D721Med (cell line): ENCODE measurements at regions not wholly inside any gene's neighbourhood (a gene's known extent, or its start where the extent isn't known, plus 50 kb on each side); places are given as distances from the start of the nearest gene placed in this dataset.

Experiments
- DNase-seq: peaks from one replicate; pipeline ENCODE4 v3.0.0; 2011; ENCODE audit warnings: low spot score; ENCODE audit not compliant: insufficient read length
- FAIRE-seq: peaks from 2 replicates; lab custom pipeline; 2011; peaks lifted over from hg19 to GRCh38; lab: Jason Lieb, UNC
- TF ChIP-seq, protein P1 (sequence below): IDR thresholded peaks from 2 replicates; pipeline ENCODE4 v1.5.1; 2012; ENCODE audit warnings: mild to moderate bottlenecking, control low read depth; ENCODE audit not compliant: insufficient read depth; ENCODE audit errors: missing control alignments

DNA sequence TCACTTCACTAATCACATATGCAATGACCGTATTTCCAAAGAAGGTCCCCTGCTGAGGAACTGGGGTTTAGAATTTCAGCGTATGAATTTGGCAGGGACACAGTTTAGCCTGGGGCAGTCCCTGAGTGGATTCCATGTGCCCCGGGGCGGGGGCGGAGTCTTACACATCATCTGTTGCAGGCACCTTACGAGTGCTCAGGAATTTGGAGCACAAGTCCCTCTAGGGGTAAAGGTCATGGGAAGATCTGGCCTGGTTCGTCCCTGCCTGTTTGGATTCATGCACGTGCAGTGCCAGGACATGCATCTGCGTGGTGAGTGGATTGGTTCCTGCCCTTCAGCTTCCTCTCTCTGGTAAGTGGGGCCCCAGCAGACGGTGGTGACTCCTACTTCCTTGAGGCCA, 208.3 kb upstream of the C1orf174 start:
- DNase-seq (no peak), FAIRE-seq (no peak)
- TF ChIP-seq, protein P1, sequence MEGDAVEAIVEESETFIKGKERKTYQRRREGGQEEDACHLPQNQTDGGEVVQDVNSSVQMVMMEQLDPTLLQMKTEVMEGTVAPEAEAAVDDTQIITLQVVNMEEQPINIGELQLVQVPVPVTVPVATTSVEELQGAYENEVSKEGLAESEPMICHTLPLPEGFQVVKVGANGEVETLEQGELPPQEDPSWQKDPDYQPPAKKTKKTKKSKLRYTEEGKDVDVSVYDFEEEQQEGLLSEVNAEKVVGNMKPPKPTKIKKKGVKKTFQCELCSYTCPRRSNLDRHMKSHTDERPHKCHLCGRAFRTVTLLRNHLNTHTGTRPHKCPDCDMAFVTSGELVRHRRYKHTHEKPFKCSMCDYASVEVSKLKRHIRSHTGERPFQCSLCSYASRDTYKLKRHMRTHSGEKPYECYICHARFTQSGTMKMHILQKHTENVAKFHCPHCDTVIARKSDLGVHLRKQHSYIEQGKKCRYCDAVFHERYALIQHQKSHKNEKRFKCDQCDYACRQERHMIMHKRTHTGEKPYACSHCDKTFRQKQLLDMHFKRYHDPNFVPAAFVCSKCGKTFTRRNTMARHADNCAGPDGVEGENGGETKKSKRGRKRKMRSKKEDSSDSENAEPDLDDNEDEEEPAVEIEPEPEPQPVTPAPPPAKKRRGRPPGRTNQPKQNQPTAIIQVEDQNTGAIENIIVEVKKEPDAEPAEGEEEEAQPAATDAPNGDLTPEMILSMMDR: no peak

DNA sequence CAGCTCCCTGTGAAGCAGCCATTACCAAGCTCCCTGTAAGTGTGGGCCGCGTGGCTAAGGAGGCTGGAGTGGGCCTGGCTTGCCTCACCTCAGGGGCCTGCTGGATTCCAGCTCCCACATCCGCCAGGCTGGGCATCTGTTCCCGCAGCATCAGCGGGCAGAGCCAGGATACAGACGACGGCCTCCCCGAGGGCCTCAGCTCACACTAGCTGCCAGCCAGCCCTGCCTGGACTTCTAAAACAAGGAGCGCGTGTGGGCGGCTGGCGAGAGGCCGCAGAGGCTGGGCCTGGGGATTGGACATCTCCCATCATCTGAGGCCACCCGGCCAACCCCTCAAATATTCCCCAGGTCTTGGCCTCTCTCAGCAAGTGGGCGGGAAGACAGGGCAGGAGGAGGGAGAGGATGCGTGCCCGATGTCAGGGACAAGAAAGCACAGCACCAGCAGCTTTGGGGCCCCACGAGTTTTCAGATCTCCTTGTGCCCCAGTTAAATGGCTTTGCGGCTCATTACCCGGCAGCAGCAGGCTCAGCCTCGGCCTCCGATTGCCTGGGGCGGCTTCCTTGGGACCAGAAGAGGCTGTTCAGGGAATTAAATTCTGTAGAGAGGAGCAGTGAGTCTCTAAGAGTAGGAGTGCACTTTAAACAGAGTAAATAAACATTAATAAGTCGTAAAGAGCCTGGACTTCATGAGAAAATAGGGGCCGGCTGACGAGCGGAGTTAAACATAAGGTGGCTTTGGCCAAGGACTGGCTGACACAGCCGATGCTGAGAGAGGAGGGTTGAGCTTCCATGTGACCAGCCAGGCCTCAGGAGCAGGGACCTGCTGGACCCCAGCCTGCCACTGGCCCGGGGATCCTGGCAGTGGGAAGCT, 208.9 kb upstream of the C1orf174 start:
- no peak for DNase-seq

DNA sequence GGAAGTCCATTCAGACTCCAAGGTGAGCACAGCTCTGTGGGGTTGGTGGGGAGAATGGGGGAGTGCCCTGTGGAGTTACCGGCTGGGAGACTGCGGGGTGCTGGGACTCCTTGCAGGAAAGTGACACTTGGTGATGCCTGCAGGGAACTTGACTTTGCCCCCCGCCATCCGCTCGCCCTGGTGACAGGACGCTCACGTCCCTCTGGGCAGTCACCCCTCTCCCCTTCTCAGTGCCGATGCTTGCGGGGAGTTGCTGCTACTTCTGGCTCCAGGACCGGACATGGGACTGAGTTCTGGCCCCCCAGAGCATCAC, 209.5 kb upstream of the C1orf174 start:
- TF ChIP-seq, protein P1: no peak
- DNase-seq (no peak), FAIRE-seq (no peak)

More for the DNA sequence above, 208.9 kb upstream of the C1orf174 start:
- TF ChIP-seq, protein P1: no peak
- no peak for FAIRE-seq

DNA sequence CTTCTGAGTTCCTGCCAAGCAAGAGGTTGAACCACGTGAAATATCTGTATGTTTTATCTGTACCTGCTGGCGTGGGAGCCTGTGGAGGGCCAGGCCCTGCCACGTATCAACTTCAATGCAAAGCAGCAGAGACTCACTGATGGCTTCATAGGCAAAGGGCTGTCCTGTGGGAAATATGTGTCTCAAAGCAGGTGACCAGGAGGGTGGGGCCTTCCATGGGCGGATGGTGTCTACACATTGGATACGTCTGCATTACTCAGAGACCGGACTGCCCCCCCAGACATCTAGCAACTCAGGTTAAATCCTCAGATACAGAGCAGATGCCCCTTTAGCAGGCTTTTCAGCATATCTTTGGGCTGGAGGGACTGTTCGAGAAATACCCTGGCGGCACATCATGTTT, 210.8 kb upstream of the C1orf174 start:
- DNase-seq: no peak
- no peak for FAIRE-seq

DNA sequence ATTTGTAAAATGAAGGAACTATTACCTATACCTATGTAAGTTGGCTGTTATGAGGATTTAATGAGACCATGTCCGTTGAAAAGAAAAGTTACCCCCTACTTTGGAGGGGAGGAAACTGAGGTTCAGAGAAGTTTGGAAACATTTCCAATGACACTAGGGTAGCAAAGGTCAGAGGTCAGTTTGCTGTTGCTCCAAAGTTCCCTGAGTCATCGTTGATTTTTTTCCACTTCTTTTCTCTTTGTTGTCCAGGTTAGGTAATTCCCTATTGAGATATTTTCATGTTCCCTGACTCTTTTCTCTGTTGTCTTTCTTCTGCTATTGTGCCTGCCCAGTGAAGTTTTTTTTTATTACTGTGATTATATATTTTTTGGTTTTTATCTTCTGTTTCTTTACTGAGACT, 213.8 kb upstream of the C1orf174 start:
- no peak for FAIRE-seq
- TF ChIP-seq, protein P1: no peak
- no peak for DNase-seq

More for the DNA sequence above, 210.8 kb upstream of the C1orf174 start:
- TF ChIP-seq, protein P1: no peak

DNA sequence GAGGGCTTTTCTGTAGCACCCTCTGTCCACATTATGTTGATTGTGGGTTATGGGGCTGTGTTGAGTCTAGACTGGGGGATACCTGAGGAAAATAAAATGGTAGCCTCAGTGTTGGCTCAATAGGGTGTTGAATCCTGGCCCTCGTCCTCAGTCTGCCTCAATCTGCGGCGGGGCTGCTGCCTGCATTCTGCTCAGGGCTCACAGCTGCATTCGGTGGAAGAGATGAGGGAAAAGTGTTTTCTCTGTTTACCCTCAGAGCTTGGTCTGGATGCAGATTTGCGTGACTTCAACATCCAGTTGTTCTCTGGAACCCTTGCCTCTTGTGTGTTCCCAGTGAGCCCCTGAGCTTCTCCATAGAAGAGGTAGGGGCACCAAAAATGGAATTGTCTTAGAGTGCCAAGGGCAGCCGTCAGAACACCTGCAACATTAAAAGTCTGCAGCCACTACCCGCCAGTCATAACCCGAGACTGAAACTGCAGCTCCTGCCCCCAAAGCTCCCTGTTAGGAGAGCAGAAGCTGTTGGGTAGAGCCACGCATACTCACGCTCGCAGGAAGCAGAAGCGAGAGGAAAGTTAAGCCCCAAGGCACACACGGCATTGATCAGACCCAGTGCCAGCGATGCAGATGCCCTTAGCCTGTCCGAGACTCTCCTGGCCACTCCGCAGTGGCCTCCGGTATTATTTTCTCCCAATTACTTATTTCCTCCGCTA, 215.3 kb upstream of the C1orf174 start:
- FAIRE-seq (no peak), DNase-seq (no peak)
- TF ChIP-seq, protein P1: no peak

DNA sequence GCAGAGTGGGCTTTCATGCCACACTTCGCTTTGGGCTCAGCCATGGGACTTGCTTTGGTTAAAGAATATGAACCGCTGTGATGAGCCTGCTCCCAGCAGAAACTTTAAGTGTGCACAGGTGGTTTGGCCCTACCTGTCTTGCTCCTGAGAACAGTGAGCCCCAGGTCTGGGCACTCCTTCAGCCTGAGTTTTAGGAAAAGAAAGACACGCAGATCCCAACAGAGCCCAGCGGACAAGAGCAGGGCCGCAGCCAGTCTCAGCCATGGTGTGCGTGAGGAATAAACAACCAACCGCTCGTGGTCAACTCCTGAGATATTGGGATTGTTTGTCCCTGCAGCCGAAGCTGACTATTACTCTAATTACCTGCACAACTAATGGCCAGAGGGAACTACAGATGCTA, 217.1 kb upstream of the C1orf174 start:
- DNase-seq (no peak), FAIRE-seq (no peak)
- TF ChIP-seq, protein P1: no peak
